ENCODE measurements at regions not wholly inside any gene's neighbourhood (a gene's known extent, or its start where the extent isn't known, plus 50 kb on each side); places are given as distances from the start of the nearest gene placed in this dataset.

DNA sequence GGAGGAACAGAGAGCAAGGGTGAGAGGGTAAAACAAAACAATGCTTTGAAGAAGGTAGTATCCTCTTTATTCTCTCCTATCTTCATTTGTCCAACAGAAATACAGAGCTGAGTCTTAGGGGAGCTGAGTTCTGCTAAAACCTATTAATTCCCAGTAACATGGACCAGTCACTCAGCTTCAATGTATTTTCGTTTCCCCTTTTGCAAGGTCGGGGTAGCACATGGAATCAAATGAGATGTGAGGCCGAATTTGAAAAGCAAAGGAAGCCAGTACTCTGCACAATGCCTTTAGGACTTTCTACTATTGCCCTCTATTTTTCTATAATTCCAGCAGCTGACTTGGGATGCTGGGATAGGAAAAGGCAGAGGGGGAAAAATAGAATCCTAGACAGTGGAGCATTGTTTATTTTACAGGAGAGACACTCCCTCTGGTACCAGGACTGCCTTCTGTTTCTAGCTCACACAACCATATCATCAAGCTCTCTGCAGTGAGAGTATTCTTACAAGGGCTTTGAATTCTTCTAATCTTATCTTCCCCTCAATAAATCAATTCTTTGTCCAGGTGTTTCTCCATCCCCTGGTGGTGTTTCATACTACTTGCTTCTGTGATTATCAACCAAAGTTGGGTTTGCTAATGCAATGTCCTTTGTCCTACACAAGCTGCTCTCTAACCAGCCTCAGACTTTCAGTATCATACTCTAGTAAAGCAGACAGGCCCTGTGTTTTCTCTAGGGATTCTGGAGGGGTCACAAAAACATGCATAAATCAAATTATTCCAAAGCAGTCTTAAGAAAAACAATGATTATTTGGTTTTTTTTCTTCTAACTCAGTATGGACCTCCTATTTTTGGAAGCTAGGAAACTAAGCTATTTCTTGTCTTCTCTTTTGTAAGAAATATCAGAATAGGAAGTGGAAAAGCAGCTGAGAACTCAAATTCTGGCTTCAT is 341.5 kb downstream of the OSTF1 start:
- TF ChIP-seq, protein P1, sequence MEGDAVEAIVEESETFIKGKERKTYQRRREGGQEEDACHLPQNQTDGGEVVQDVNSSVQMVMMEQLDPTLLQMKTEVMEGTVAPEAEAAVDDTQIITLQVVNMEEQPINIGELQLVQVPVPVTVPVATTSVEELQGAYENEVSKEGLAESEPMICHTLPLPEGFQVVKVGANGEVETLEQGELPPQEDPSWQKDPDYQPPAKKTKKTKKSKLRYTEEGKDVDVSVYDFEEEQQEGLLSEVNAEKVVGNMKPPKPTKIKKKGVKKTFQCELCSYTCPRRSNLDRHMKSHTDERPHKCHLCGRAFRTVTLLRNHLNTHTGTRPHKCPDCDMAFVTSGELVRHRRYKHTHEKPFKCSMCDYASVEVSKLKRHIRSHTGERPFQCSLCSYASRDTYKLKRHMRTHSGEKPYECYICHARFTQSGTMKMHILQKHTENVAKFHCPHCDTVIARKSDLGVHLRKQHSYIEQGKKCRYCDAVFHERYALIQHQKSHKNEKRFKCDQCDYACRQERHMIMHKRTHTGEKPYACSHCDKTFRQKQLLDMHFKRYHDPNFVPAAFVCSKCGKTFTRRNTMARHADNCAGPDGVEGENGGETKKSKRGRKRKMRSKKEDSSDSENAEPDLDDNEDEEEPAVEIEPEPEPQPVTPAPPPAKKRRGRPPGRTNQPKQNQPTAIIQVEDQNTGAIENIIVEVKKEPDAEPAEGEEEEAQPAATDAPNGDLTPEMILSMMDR (IDR thresholded peaks at IDR 0.05; ENCODE audit: low read depth, low read length, missing input control) = no peak
- TF ChIP-seq RXRA (IDR thresholded peaks at IDR 0.05) = no peak
- TF ChIP-seq HNF4A (conservative IDR thresholded peaks at IDR 0.05) = no peak
- no peak for TF ChIP-seq TAF1 (conservative IDR thresholded peaks at IDR 0.05)
- TF ChIP-seq FOXA1 (IDR thresholded peaks at IDR 0.05) = no peak
- no peak for TF ChIP-seq YY1 (IDR thresholded peaks at IDR 0.05)
- TF ChIP-seq, protein P2, sequence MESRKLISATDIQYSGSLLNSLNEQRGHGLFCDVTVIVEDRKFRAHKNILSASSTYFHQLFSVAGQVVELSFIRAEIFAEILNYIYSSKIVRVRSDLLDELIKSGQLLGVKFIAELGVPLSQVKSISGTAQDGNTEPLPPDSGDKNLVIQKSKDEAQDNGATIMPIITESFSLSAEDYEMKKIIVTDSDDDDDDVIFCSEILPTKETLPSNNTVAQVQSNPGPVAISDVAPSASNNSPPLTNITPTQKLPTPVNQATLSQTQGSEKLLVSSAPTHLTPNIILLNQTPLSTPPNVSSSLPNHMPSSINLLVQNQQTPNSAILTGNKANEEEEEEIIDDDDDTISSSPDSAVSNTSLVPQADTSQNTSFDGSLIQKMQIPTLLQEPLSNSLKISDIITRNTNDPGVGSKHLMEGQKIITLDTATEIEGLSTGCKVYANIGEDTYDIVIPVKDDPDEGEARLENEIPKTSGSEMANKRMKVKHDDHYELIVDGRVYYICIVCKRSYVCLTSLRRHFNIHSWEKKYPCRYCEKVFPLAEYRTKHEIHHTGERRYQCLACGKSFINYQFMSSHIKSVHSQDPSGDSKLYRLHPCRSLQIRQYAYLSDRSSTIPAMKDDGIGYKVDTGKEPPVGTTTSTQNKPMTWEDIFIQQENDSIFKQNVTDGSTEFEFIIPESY (IDR thresholded peaks at IDR 0.05) = no peak
- TF ChIP-seq, protein P3, sequence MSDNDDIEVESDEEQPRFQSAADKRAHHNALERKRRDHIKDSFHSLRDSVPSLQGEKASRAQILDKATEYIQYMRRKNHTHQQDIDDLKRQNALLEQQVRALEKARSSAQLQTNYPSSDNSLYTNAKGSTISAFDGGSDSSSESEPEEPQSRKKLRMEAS (IDR thresholded peaks at IDR 0.05) = no peak
- TF ChIP-seq SP1 (IDR thresholded peaks at IDR 0.05) = no peak
- TF ChIP-seq JUND (IDR thresholded peaks at IDR 0.05) = no peak
- TF ChIP-seq RAD21 (IDR thresholded peaks at IDR 0.05) = no peak
- TF ChIP-seq, protein P4, sequence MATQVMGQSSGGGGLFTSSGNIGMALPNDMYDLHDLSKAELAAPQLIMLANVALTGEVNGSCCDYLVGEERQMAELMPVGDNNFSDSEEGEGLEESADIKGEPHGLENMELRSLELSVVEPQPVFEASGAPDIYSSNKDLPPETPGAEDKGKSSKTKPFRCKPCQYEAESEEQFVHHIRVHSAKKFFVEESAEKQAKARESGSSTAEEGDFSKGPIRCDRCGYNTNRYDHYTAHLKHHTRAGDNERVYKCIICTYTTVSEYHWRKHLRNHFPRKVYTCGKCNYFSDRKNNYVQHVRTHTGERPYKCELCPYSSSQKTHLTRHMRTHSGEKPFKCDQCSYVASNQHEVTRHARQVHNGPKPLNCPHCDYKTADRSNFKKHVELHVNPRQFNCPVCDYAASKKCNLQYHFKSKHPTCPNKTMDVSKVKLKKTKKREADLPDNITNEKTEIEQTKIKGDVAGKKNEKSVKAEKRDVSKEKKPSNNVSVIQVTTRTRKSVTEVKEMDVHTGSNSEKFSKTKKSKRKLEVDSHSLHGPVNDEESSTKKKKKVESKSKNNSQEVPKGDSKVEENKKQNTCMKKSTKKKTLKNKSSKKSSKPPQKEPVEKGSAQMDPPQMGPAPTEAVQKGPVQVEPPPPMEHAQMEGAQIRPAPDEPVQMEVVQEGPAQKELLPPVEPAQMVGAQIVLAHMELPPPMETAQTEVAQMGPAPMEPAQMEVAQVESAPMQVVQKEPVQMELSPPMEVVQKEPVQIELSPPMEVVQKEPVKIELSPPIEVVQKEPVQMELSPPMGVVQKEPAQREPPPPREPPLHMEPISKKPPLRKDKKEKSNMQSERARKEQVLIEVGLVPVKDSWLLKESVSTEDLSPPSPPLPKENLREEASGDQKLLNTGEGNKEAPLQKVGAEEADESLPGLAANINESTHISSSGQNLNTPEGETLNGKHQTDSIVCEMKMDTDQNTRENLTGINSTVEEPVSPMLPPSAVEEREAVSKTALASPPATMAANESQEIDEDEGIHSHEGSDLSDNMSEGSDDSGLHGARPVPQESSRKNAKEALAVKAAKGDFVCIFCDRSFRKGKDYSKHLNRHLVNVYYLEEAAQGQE (IDR thresholded peaks at IDR 0.05) = no peak
- no peak for TF ChIP-seq NR2F2 (IDR thresholded peaks at IDR 0.05)
- TF ChIP-seq GABPA (IDR thresholded peaks at IDR 0.05 in 1 of 2, conservative IDR thresholded peaks at IDR 0.05 in 1 of 2) = no peak

Data from liver (tissue), 3 donors.